NB4 (cell line): ENCODE measurements at regions not wholly inside any gene's neighbourhood (a gene's known extent, or its start where the extent isn't known, plus 50 kb on each side); places are given as distances from the start of the nearest gene placed in this dataset.

Experiments used
- CTCF ChIP-seq: IDR thresholded peaks from one replicate; pipeline ENCODE4 v1.5.1; 2012; ENCODE audit warnings: low read depth, low read length
- MYC ChIP-seq: IDR thresholded peaks from 2 replicates; pipeline ENCODE4 v1.6.1; 2011; ENCODE audit warnings: low read depth, low read length

- TF ChIP-seq CTCF (no peak), MYC (no peak)
These were observed 211.5 kb downstream of the TMEM200A start for GRCh38 chr6:130577178-130577919.
